Inflammatory macrophage treated with lipopolysaccharide for 1 hour (primary cell): ENCODE measurements at regions not wholly inside any gene's neighbourhood (a gene's known extent, or its start where the extent isn't known, plus 50 kb on each side); places are given as distances from the start of the nearest gene placed in this dataset.
"Not testable (repeated sequence)": the region's sequence is repeated elsewhere in the genome, so short reads cannot be mapped to it uniquely, and the experiment has no call there.

Experiments
- DNase-seq, 2 donors: peaks; one replicate each; pipeline ENCODE4 v3.0.0-alpha.2; 2020 to 2022

DNA sequence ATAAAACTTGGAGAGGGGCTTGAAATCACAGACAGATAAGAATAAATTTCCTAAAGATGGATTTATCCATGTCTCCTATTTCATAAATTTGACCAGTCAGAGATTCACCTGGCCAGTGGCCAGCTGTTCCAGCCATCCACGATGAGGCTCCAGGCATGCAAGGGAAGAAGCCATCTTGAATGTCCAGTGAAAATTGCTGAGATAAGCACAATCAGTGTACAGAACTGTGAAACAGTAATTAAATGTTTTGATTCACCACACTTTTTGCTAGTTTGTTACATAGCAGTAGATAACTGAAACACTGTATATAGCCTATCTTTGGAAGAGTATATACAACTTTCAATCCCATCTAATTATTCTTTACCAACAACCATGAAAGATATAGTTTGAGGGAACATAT, 163.5 kb downstream of the HINT1 start:
- DNase-seq: no peak

DNA sequence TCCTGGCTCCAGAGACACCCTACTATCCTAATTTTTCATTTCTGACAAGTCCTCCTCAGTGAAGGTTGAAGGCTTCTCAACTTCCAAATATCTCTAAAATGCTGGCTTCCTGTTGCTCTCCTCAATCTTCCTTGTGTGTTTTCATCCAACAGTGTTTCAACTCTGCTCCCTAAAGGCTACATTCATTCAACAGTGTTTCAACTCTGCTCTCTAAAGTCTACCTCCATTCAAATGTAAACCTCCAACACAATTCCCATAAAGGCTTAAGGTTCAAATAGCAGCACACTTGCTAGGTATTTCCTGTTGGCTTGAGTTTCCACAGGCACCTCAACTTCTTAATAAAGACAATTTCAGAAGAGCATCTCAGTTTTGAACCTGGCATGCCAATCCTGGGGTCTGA, 164.8 kb downstream of the HINT1 start:
- DNase-seq: no peak

- DNase-seq: not testable (repeated sequence)
Observed at GRCh38 chr5:130996720-130997119, 168.3 kb downstream of the HINT1 start.

DNA sequence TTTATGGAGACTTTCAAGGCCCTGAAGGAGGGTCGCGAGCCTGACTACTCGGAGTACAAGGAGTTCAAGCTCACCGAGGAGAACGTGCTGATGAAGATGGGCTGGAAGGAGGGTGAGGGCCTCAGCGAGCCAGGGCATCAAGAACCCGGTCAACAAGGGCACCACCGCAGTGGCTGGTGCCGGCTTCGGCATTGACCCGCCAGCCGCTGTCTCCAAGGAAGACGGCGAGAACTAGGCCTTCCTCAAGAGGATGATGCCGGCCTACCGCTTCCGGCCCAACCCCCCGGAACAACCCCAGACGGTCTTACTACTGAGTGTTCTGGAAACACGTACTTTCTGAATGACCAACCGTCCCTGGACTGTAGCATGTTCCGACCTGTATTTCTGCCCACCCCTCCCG, 169.2 kb downstream of the HINT1 start:
- DNase-seq: no peak

GRCh38 chr5:130995254-130995515, 169.9 kb downstream of the HINT1 start:
- no peak for DNase-seq

DNA sequence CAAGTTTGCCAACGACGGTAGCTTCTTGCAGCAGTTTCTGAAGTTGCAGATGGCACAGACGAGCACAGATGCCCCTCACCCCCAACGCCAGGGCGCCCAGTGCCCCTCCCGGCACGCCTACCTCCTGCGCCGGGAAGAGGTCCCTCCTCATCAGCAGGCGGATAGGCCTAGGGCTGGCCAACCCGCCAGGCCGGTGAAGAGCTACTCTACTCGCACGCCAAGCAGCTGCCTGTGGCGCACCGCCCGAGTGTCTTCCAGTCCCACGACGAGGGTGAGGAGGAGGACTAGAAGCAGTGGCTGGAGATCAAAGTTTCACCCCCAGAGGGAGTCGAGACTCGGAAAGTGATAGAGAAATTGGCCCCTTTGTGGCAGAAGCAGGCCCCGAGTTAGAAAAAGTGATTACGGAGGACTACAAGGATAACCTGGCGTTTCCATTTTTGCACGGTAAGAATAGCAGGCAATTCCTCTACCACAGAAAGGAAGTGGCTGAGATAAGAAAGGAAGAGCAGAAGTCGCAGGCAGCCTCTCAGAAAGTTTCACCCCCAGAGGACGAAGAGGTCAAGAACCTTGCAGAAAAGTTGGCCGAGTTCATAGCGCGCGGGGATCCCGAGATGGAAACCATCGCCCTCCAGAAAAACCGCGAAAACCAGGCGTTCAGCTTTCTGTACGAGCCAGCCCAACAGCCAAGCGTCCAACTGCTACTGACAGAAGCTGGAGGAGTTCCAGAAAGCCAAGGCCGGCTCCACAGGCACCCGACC, 170.4 kb downstream of the HINT1 start:
- no peak for DNase-seq

DNA sequence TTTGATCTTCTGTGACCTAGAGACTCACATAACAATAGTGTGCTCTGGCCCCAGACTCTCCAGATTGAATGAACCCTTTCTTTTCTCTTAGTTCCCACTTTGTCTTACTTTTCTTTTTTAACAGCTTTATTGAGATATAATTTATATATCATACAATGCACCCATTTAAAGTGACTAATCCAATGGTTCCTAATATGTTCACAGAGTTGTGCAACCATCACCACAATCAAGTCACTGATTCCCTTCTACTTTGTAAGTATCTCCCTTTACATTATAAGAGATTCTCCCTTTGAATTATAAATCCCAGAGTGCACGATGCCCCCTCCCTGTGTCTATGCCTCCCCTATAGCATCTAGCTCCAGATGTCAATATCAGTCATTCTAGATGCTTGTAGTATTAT, 172.4 kb downstream of the HINT1 start:
- DNase-seq: no peak

DNA sequence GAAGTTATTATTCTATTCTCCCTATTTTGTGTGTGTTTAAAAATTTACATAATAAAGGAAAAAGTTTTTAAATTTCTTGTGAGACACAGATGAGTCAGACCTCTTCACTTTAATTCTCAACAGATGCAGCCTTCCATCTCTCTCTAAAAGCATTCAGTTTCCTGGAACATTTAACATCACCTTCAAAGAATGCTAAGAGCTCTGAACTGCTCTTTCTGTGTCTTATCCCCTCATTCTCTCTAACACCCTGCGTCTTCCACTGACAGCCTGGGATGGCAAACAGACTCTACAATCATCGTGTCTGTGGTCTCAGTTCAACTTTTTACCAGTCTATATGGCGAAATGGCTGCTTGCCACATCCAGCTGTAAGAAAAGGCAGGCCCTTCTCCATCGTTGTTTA, 173.0 kb downstream of the HINT1 start:
- no peak for DNase-seq

GRCh38 chr5:130985776-130986175, 179.3 kb downstream of the HINT1 start:
- no peak for DNase-seq

- DNase-seq: no peak
Observed at GRCh38 chr5:130981663-130982062, 183.4 kb downstream of the HINT1 start.

- no peak for DNase-seq
Observed at GRCh38 chr5:130978475-130978874, 186.6 kb downstream of the HINT1 start.

- no peak for DNase-seq
Observed at GRCh38 chr5:130976493-130976892, 188.6 kb downstream of the HINT1 start.

GRCh38 chr5:130975847-130976246, 189.2 kb downstream of the HINT1 start:
- DNase-seq: no peak

DNA sequence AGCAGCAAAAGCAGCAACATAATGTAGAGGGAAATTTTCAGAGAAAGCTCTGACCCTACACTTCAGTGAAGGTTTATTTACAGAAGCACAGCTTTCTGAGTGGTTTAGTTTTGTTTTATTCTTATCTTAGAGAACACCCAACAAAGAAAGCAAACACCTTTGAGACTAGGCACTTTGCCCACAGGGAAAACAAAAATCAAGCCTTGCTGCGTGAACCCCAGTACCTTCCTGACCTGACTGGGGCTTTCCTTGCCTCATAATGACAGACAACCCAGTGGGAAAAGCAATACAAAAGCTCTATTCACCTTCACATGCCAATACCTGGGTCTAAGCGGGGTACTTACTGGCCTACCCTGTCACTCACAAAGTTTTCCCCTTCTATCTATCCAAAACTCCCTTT, 189.8 kb downstream of the HINT1 start:
- no peak for DNase-seq

DNA sequence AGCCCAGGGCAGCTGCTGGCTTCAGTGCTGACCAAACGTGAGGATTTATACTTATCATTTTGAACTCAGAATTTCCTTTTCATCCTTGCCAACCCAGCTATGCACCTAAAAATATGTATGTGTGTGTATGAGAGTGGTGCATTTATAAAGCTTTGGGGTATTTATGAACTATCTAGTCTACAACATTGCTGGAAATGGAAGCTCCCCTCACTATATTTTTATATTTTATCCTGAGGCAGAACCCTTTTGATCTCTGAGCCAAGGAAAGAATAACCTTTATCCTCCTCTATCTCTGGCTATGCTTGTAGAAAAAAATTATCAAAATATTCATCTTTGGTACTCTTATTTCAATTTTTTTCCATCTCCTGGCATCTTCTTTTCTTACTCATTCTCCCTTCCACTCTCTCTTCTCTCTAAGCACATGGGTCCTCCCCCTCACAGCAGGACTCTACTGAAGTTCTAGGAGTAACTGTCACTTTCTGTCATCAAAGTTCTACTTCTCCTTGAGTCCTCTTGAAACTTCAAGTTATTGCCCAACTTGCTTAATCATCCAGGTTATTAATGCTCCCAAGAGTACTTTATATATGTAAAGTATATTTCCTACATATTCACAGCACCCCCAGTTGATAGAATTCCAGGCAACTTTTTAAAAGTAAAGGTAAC, 190.9 kb downstream of the HINT1 start:
- no peak for DNase-seq

- peak in 1 of 2 donors; percentile 33 for DNase-seq
Observed at GRCh38 chr5:130966990-130967525, 198.0 kb downstream of the HINT1 start.

DNA sequence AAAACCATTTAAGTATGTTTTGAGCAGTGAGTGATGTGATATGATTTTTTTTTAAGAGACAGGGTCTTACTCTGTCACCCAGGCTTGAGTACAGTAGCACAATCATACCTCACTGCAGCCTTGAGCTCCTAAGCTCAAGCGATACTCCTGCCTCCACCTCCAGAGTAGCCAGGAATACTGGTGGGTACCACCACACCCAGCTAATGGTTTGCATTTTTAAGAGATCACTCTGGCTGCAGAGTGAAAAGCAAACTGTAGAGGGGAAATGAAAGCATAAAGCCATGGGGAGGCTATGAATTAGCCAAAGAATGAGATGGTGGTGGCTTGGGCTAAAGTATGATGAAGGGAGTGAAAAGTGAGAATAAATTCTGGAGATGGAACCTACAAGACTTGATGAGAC, 199.1 kb downstream of the HINT1 start:
- no peak for DNase-seq

GRCh38 chr5:130965360-130965759, 199.7 kb downstream of the HINT1 start:
- no peak for DNase-seq

- no peak for DNase-seq
Observed at GRCh38 chr5:130964231-130965202, 200.5 kb downstream of the HINT1 start.

GRCh38 chr5:130963798-130964197, 201.3 kb downstream of the HINT1 start:
- no peak for DNase-seq

GRCh38 chr5:130957151-130957550, 207.9 kb downstream of the HINT1 start:
- no peak for DNase-seq

- DNase-seq: no peak
Observed at GRCh38 chr5:130955041-130955440, 210.0 kb downstream of the HINT1 start.

GRCh38 chr5:130954336-130954735, 210.7 kb downstream of the HINT1 start:
- no peak for DNase-seq

GRCh38 chr5:130939059-130939458, 226.0 kb downstream of the HINT1 start:
- DNase-seq: no peak
